ENCODE measurements at regions not wholly inside any gene's neighbourhood (a gene's known extent, or its start where the extent isn't known, plus 50 kb on each side); places are given as distances from the start of the nearest gene placed in this dataset.
A peak's percentile ranks its signal among the peaks of the same experiment; 100 is the strongest.
"Not testable (repeated sequence)": the region's sequence is repeated elsewhere in the genome, so short reads cannot be mapped to it uniquely, and the experiment has no call there.

- DNase-seq: no peak
These were observed 1725.5 kb downstream of the GRIK2 start for GRCh38 chr6:103119056-103119455.

- DNase-seq: no peak
These were observed 1721.1 kb downstream of the GRIK2 start for GRCh38 chr6:103114582-103114981.

DNA sequence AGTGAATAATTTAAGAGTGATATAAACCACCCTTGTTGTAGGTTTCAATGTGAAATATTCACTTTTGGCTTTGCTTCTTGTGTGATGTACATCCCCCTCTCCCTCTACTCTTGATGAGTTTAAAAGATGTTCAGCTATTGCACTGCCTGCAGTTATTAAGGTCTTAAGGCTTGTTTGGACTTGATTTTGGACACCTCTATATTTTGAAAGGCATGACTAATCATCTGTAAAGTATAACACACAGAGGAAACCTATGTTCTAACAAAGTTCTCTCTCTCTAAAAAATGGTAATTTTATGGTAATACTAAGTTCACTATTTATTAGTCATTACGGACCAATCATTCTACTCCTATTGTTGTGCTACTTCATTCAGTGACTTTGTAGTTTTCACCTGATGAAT, 1719.9 kb downstream of the GRIK2 start:
- DNase-seq: no peak

DNA sequence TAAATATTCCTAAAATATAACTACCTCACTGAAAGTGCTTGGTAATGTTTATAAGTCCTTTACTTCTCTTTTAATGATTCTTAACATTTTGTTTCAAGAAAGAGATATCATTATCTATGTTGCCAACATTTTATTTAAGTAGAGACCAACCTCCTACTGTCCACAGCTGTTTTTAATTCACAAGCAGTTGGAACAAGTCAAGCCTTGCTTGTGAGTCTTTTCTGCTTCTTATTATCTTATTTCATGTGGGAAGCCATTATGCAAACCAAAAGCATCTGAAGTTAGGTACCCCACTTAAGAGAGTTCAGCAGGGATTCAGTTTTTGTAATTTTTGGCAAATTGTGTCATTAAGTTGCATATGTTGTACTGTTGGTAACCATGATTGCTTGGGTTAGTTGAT, 1714.5 kb downstream of the GRIK2 start:
- DNase-seq: no peak

GRCh38 chr6:103105686-103106085, 1712.2 kb downstream of the GRIK2 start:
- DNase-seq: no peak

DNA sequence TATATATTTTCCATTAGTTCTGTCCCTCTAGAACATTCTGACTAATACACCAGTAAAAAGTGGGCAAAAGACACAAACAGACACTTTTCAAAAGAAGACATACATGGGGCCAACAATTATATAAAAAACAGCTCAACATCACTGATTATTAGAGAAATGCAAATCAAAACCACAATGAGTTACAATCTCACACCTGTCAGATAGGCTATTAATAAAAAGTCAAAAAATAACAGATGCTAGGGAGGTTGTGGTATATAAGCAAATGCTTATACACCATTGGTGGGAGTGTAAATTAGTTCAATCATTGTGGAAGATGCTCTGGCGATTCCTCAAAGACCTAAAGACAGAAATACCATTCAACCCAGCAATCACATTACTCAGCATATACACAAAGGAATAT, 1707.8 kb downstream of the GRIK2 start:
- DNase-seq: no peak

- DNase-seq: not testable (repeated sequence)
These were observed 1698.9 kb downstream of the GRIK2 start for GRCh38 chr6:103092414-103092813.

- no peak for DNase-seq
These were observed 1692.3 kb downstream of the GRIK2 start for GRCh38 chr6:103085801-103086200.

- peak in 1 of 2 experiments; percentile 9 for DNase-seq
These were observed 1688.5 kb downstream of the GRIK2 start for GRCh38 chr6:103081876-103082630.

GRCh38 chr6:103081126-103081525, 1687.6 kb downstream of the GRIK2 start:
- no peak for DNase-seq

DNA sequence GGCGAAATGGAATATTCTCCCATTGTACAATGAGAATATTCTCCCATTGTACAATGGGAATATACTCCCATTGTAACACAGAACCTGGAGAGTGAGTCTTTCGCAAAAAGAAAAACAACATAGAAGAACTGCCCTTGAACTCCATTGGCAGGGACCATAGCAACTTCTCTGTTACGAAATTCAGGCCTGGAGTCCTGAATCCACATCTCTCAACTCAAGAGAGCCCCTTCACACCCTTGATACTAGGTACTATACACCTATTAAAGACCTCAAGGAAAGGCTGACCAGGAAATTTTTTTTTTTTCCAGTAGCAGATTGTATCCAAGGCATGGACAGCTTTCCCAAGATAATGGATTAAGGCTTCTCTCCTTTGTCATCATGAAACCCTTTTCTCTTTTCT, 1687.0 kb downstream of the GRIK2 start:
- no peak for DNase-seq

GRCh38 chr6:103079867-103080266, 1686.4 kb downstream of the GRIK2 start:
- DNase-seq: no peak

DNA sequence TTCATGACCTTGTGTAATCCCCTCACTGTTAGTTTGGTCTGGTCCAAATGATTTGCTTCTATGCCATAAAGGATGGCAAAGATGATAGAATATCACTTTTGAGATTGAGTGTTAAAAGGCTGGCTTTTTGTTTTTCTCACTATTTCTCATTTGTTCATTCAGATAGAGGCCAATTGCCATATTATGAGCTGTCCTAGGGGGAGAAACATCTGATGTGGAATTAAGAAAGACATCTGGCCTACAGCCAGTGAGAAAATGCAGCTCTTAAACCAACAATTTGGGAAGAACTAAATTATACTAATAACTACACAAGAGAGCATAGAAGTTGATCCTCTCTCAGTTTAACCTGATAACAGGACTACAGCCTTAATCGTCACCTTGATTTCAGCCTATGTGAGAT, 1668.6 kb downstream of the GRIK2 start:
- peak in 1 of 2 experiments; percentile 1 for DNase-seq

DNA sequence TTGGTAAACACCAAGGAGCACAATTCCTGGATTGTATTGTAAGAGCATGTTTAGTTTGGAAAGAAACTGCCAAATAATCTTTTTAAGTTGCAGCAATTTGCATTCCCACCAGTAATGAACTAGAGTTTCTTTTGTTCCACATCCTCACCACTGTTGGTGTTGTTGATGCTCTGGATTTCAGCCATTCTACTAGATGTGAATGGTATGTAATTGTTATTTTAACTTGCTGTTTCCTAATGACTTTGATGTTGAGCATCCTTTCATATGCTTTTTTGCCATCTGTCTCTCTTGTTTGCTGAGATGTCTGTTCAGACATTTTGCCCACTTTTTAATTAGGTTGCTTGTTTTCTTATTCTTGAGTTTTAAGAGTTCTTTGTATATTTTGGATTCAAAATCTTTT, 1654.1 kb downstream of the GRIK2 start:
- DNase-seq: peak in 1 of 2 experiments; percentile 27

DNA sequence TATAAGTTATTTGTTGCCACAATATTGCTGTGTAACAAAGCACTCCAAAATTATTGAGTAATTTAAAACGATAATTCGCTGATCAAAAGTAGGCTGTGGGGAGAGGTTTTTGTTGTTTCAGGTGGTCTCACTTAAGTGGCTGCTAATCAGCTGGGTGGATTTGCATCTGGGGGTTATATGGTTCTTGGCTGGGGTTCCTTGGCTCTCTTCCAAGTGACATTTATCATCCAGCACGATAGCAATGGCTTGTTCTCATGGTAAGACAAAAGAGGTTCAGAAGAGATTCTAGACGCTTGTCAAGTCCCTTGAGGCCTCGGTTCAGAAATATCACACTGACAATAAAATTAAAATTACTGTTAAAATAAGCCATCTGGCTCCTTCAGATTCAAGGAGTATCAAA, 1648.8 kb downstream of the GRIK2 start:
- DNase-seq: peak in 1 of 2 experiments; percentile 28

DNA sequence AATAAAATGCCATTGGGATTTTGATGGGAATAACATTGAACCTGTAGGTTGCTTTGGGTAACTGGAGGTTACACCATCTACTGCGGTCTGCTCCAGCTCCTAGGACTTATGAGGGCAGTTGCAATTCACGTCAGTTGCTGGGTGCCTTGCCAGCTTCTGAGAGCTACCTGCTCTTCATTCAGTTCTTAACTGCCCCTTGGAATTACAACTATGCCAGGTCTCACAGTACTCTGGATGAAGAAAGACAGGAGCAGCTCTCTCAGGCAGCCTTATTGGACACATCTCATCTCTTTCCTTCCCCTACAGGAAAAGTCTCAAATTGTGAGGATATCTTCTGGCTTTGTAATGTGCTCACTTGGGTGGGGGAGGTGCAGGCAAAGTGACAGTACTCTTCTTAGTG, 1643.3 kb downstream of the GRIK2 start:
- no peak for DNase-seq

- no peak for DNase-seq
These were observed 1633.9 kb downstream of the GRIK2 start for GRCh38 chr6:103027271-103027931.

- no peak for DNase-seq
These were observed 1624.9 kb downstream of the GRIK2 start for GRCh38 chr6:103018426-103018825.

DNA sequence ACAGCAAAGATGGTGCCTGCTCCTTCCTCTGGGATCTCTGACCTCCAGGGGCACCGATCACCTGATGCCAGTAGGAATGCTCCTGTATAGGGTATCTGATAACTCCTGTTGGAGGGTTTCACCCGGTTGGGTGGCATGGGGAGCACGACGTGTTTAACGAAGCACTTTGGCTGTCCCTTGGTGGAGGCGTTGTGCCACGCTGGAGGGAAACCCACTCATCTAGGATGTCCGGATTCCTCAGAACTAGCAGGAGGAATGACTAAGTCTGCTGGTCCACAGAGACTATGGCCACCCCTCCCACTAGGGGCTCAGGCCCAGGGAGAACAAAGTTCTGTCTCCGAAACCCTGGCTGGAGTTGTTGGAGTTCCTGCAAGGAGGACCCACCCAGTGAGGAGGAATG, 1624.4 kb downstream of the GRIK2 start:
- DNase-seq: no peak

DNA sequence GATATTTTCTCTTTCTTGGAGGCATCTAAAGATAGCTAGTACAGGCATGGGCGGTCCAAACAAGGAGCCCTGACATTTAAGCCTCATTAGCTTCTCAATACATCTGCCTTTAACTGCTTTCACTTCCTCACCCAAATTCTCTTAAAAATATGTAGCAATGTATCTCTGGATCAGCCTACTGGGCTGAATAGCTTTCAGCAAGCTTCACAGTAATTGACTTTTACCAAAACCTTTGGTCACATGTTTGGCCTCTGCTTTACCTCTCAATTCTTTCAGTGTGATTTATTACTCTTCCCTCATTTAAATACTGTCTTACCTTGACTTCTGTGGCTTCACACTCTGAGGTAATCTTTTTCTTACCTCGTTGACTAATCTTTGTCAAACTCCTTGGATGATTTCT, 1618.1 kb downstream of the GRIK2 start:
- DNase-seq: no peak

DNA sequence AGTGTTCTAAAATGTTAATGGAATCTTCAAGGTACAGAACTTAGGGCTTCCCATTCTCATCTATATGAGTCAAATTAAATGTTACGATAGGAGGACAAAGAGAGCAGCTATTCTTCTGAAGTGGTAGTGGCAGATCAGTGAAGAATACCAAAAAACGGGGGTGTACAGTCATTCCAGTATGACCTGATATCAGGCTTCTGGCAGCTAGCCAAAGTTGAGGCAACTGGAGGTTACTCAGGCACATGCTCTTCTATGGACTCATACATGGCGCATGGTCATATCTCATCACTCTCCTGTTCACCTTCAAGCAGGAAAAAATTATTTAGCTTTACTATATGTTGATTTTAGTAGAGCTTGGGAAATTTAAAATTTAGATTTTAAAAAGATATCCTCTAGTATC, 1608.8 kb downstream of the GRIK2 start:
- DNase-seq: no peak

DNA sequence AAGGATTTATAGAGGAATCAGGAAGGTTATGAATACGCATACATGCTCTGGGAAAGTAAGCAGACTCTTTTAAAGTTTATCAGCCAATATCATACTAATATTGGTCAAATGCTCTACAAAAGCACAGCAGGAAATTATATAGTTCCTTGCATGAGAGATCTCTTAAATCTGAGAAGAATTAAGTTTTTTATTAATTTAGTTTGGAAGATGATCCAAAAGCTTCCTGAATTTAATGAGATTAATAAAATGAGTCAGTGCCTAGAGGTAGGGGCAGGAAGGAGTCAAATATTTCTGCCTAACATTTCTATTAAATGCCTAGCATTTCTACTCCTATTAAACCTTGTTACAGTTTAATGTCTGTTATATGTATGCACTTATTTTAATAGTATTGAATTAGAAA, 1608.2 kb downstream of the GRIK2 start:
- DNase-seq: no peak

DNA sequence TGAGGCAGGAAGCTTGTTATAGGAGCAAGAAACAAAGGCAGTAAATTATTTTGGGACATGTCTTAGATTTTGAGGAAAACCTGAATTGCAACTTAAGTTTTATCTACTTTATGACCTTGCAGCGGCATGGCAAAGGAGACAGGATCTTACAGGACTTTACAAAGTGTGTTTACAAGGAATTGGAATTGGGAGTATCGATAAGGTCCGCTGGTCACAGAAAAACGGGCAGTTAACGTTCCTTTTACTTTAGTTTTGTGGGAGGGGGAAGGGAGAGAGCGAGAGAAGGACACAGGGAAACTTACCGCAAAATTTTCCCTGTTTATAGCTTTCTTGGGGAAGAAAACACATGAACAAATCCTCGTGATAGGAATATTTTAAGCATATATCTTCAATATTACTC, 1607.2 kb downstream of the GRIK2 start:
- DNase-seq: no peak

- DNase-seq: no peak
These were observed 1602.0 kb downstream of the GRIK2 start for GRCh38 chr6:102995491-102995890.

DNA sequence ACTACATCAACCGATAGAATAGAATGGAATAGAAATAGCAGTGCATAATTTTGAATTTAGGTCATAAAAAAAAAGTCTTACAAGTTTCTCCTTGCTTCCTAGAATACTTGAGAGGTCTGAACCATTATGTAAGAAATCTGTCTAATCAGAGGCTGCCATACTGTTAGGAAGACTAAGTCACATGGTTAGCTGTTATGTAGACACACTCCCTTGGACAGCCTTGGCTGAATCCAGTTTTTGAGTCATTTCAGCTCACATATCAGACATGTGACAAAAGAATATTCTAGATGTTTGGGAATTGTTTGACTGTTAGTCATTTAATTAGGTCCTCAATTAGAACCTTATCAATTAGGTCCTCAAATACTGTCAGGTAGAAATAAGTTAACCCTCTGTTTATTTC, 1601.4 kb downstream of the GRIK2 start:
- no peak for DNase-seq
